ENCODE measurements at regions not wholly inside any gene's neighbourhood (a gene's known extent, or its start where the extent isn't known, plus 50 kb on each side); places are given as distances from the start of the nearest gene placed in this dataset.

- DNase-seq (ENCODE audit: low spot score in 2 of 2): no peak
- TF ChIP-seq POLR2AphosphoS5 (IDR thresholded peaks at IDR 0.05) (no peak), CTCF (IDR thresholded peaks at IDR 0.05) (no peak), POLR2A (IDR thresholded peaks at IDR 0.05) (no peak)
- no peaks in the 10 kb centered on the region for H3K27me3 ChIP-seq
- H3K4me1 ChIP-seq: no peaks in the 10 kb centered on the region
- no peaks in the 10 kb centered on the region for H3K36me3 ChIP-seq
- no peaks in the 10 kb centered on the region for H3K9me3 ChIP-seq
- intact Hi-C loops (cut with DNase I; ENCODE audit: low total_unique reads): no loop called here
- no peak overlapping the region for H3K4me3 ChIP-seq
- no peak overlapping the region for H3K27ac ChIP-seq
These were observed 236.8 kb upstream of the UBE2E2 start for GRCh38 chr3:22966349-22966748.

- TF ChIP-seq CTCF (IDR thresholded peaks at IDR 0.05) (no peak), POLR2A (IDR thresholded peaks at IDR 0.05) (no peak), POLR2AphosphoS5 (IDR thresholded peaks at IDR 0.05) (no peak)
- no peaks in the 10 kb centered on the region for H3K9me3 ChIP-seq
- H3K36me3 ChIP-seq: no peaks in the 10 kb centered on the region
- H3K27ac ChIP-seq: no peak overlapping the region
- no peak for DNase-seq (ENCODE audit: low spot score in 2 of 2)
- no peaks in the 10 kb centered on the region for H3K27me3 ChIP-seq
- no peak overlapping the region for H3K4me3 ChIP-seq
- H3K4me1 ChIP-seq: no peaks in the 10 kb centered on the region
- intact Hi-C loops (cut with DNase I; ENCODE audit: low total_unique reads): no loop called here
These were observed 233.9 kb upstream of the UBE2E2 start for GRCh38 chr3:22969276-22969675.

- intact Hi-C loops (cut with DNase I; ENCODE audit: low total_unique reads): no loop called here
- no peaks in the 10 kb centered on the region for H3K36me3 ChIP-seq
- no peak overlapping the region for H3K27ac ChIP-seq
- H3K27me3 ChIP-seq: no peaks in the 10 kb centered on the region
- H3K9me3 ChIP-seq: no peaks in the 10 kb centered on the region
- TF ChIP-seq POLR2AphosphoS5 (IDR thresholded peaks at IDR 0.05) (no peak), POLR2A (IDR thresholded peaks at IDR 0.05) (no peak), CTCF (IDR thresholded peaks at IDR 0.05) (no peak)
- H3K4me1 ChIP-seq: no peaks in the 10 kb centered on the region
- no peak for DNase-seq (ENCODE audit: low spot score in 2 of 2)
- H3K4me3 ChIP-seq: no peak overlapping the region
These were observed 231.6 kb upstream of the UBE2E2 start for GRCh38 chr3:22971497-22971896.

GRCh38 chr3:22977042-22977441, 226.1 kb upstream of the UBE2E2 start:
- no peak overlapping the region for H3K27ac ChIP-seq
- H3K4me1 ChIP-seq: no peaks in the 10 kb centered on the region
- no peak overlapping the region for H3K4me3 ChIP-seq
- no peaks in the 10 kb centered on the region for H3K36me3 ChIP-seq
- intact Hi-C loops (cut with DNase I; ENCODE audit: low total_unique reads): no loop called here
- DNase-seq (ENCODE audit: low spot score in 2 of 2): no peak
- TF ChIP-seq POLR2AphosphoS5 (IDR thresholded peaks at IDR 0.05): no peak
- TF ChIP-seq CTCF (IDR thresholded peaks at IDR 0.05): no peak
- TF ChIP-seq POLR2A (IDR thresholded peaks at IDR 0.05): no peak
- no peaks in the 10 kb centered on the region for H3K27me3 ChIP-seq
- H3K9me3 ChIP-seq: no peaks in the 10 kb centered on the region

GRCh38 chr3:22977650-22978289, 225.4 kb upstream of the UBE2E2 start:
- Histone ChIP-seq H3K27ac (no peak overlapping the region), H3K4me1 (no peaks in the 10 kb centered on the region), H3K27me3 (no peaks in the 10 kb centered on the region), H3K36me3 (no peaks in the 10 kb centered on the region), H3K4me3 (no peak overlapping the region), H3K9me3 (no peaks in the 10 kb centered on the region)
- TF ChIP-seq CTCF (IDR thresholded peaks at IDR 0.05) (no peak), POLR2AphosphoS5 (IDR thresholded peaks at IDR 0.05) (no peak), POLR2A (IDR thresholded peaks at IDR 0.05) (no peak)
- intact Hi-C loops (cut with DNase I; ENCODE audit: low total_unique reads): no loop called here
- DNase-seq (ENCODE audit: low spot score in 2 of 2): no peak
